GM18526 (cell line): ENCODE measurements at regions not wholly inside any gene's neighbourhood (a gene's known extent, or its start where the extent isn't known, plus 50 kb on each side); places are given as distances from the start of the nearest gene placed in this dataset.
A peak's percentile ranks its signal among the peaks of the same experiment; 100 is the strongest.

Experiments used
- POLR2A ChIP-seq: IDR thresholded peaks from 3 replicates; pipeline ENCODE4 v1.6.1; 2011; ENCODE audit not compliant: insufficient read length; ENCODE audit errors: extremely low read depth

- TF ChIP-seq POLR2A = peak; percentile 20
These were observed 53.8 kb upstream of the HGFAC start for GRCh38 chr4:3387943-3388361.

DNA sequence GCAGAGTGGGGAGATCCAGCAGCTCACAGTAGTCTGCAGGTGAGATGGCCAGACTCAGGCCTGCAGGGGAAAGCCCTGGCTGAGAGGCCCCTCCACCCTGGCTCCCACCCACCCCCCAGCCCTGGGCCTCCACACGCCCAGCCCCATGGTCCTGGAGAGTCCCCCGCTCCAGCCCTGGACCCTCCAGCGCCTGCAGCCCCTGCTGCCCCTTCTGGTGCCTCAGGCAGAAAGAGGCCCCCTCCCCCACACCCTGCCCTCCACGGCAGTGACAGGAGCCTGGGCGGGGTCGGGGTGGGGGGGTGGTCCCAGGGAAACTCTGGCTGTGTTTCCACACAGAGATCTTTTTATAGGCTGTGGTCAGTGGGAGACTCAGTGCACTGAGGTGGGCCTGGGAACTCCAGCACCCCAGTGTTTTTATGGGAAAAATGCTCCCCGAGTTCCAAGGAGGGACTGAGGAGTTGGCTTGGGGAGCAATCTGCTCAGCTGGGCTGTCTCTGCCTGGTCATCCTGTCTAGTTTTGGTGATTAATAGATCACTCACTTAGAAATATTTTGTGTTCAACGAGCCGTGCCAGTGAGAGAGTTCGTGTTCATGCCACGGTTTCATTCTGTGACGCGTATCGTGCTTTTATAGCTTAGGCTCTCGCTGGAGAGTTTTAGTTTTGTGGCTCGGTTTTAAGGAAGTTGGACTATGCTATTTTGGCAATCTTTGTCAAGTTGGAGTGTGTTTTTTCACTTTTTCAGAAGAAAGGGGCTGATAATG, 53.1 kb upstream of the HGFAC start:
- TF ChIP-seq POLR2A = no peak

- no peak for TF ChIP-seq POLR2A
These were observed 52.2 kb upstream of the HGFAC start for GRCh38 chr4:3389233-3390215.

DNA sequence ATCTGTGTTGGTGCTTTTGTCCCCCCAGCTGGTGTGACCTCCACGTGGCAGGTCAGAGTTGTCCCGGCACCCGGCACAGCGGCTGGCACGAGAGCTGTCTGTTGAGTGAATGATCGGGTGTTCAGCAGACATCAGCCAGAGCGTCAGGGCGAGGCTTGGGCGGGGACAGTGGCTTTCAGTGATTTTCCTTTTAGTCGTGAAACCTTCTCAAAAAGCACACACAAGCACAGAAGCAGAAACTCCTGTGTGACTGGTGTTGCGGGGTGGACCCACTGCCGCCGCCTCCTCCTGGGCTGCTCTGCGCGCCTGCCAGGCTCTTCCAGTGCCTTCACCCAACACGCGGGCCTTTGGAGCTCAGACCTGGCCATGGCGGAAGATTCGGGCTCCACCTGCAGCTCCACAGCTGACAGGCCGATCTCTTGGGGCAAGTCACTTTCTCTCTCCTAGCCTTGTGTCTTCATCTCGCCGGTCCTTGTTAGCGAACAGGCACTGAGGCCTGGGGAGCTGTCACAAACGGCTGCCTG, 51.4 kb upstream of the HGFAC start:
- no peak for TF ChIP-seq POLR2A

DNA sequence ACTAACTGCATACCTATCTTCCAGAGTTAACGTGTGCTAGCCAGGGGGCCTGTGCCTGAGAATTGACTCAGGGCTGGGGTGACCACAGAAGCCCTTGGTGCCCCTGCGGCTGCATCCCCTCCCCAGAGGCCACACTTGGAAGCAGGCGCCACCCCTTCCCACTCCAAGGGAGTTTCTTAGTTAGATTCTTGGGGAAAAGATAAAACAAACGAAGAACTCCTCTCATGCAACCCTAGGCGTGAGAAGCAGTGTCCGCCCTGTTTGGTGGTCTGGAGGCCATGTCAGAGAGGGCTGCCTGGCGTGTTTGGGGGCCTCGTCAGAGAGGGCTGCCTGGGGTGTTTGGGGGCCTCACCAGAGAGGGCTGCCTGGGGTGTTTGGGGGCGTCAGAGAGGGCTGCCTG, 50.3 kb upstream of the HGFAC start:
- no peak for TF ChIP-seq POLR2A
